Vagina (tissue), 2 donors: ENCODE measurements at regions not wholly inside any gene's neighbourhood (a gene's known extent, or its start where the extent isn't known, plus 50 kb on each side); places are given as distances from the start of the nearest gene placed in this dataset.

ENCODE experiments used
- DNase-seq, 2 donors: peaks; one replicate each; pipeline ENCODE4 v3.0.0-alpha.2; 2017; ENCODE audit errors: extremely low spot score in 2 of 2
- H3K27ac ChIP-seq: fragments of 200-600 bp; sonication (generic); one replicate; pipeline ENCODE4 v1.5.1; 2019
- H3K27me3 ChIP-seq: fragments of 200-600 bp; sonication (generic); one replicate; pipeline ENCODE4 v1.5.1; 2019
- H3K36me3 ChIP-seq, 2 donors: fragments of 200-600 bp; sonication (generic); one replicate each; pipeline ENCODE4 v1.5.1; 2017 to 2019
- H3K4me1 ChIP-seq: fragments of 200-600 bp; sonication (generic); one replicate; pipeline ENCODE4 v1.5.1; 2019
- H3K4me3 ChIP-seq, 2 donors: fragments of 200-600 bp; sonication (generic); 1 replicate in 1 of 2; 2 replicates in 1 of 2; pipeline ENCODE4 v1.5.1; 2016 to 2019
- H3K9me3 ChIP-seq: fragments of 200-600 bp; sonication (generic); one replicate; pipeline ENCODE4 v1.5.1; 2019
- POLR2A ChIP-seq, 2 donors: fragments of 450-650 bp; IDR thresholded peaks; one replicate each; pipeline ENCODE4 v1.6.1; 2017; ENCODE audit warnings: antibody characterized with exemption in 2 of 2, mild to moderate bottlenecking in 2 of 2, moderate library complexity in 2 of 2
- POLR2AphosphoS5 ChIP-seq, 2 donors: sonication (generic); formaldehyde crosslinking; IDR thresholded peaks; one replicate each; pipeline ENCODE4 v1.9.0; 2017; ENCODE audit warnings: antibody characterized with exemption in 2 of 2, mild to moderate bottlenecking in 2 of 2, low read depth in 1 of 2; ENCODE audit not compliant: insufficient read depth in 1 of 2
- intact Hi-C: fragments of 100-400 bp; cut with DNase I; formaldehyde crosslinking; loops from one replicate; pipeline ENCODE4 v1.15.1; 2023
- TF ChIP-seq, protein P1 (sequence below), 3 experiments: fragments of 450-650 bp in 2 of 3; fragments of 200-600 bp in 1 of 3; sonication (generic) in 1 of 3; IDR thresholded peaks; one replicate each; pipeline ENCODE4 v1.5.1; 2017 to 2019; ENCODE audit warnings: antibody characterized with exemption in 3 of 3, mild to moderate bottlenecking in 2 of 3, moderate library complexity in 2 of 3

- intact Hi-C loops, result no loop called here
- no peak for DNase-seq
- TF ChIP-seq POLR2A (IDR thresholded peaks at IDR 0.05), result no peak
- no peak for TF ChIP-seq POLR2AphosphoS5 (IDR thresholded peaks at IDR 0.05; ENCODE audit: insufficient read depth in 1 of 2, low read depth in 1 of 2)
- TF ChIP-seq, protein P1, sequence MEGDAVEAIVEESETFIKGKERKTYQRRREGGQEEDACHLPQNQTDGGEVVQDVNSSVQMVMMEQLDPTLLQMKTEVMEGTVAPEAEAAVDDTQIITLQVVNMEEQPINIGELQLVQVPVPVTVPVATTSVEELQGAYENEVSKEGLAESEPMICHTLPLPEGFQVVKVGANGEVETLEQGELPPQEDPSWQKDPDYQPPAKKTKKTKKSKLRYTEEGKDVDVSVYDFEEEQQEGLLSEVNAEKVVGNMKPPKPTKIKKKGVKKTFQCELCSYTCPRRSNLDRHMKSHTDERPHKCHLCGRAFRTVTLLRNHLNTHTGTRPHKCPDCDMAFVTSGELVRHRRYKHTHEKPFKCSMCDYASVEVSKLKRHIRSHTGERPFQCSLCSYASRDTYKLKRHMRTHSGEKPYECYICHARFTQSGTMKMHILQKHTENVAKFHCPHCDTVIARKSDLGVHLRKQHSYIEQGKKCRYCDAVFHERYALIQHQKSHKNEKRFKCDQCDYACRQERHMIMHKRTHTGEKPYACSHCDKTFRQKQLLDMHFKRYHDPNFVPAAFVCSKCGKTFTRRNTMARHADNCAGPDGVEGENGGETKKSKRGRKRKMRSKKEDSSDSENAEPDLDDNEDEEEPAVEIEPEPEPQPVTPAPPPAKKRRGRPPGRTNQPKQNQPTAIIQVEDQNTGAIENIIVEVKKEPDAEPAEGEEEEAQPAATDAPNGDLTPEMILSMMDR (IDR thresholded peaks at IDR 0.05), result no peak
- Histone ChIP-seq H3K9me3 (no peaks in the 10 kb centered on the region), H3K27ac (no peak overlapping the region), H3K4me1 (no peaks in the 10 kb centered on the region), H3K27me3 (no peaks in the 10 kb centered on the region), H3K4me3 (no peak overlapping the region), H3K36me3 (no peaks in the 10 kb centered on the region)
These were observed 931.7 kb upstream of the SORCS1 start for GRCh38 chr10:108095932-108096925.

GRCh38 chr10:108090476-108091215 is 926.1 kb upstream of the SORCS1 start:
- Histone ChIP-seq H3K27me3 (no peaks in the 10 kb centered on the region), H3K9me3 (no peaks in the 10 kb centered on the region), H3K27ac (no peak overlapping the region), H3K4me1 (no peaks in the 10 kb centered on the region), H3K36me3 (no peaks in the 10 kb centered on the region), H3K4me3 (no peak overlapping the region)
- no peak for DNase-seq
- intact Hi-C loops, result no loop called here
- no peak for TF ChIP-seq POLR2A (IDR thresholded peaks at IDR 0.05)
- TF ChIP-seq, protein P1 (IDR thresholded peaks at IDR 0.05), result no peak
- no peak for TF ChIP-seq POLR2AphosphoS5 (IDR thresholded peaks at IDR 0.05; ENCODE audit: insufficient read depth in 1 of 2, low read depth in 1 of 2)

- H3K36me3 ChIP-seq, result no peaks in the 10 kb centered on the region
- no peak for TF ChIP-seq POLR2A (IDR thresholded peaks at IDR 0.05)
- TF ChIP-seq, protein P1 (IDR thresholded peaks at IDR 0.05), result no peak
- TF ChIP-seq POLR2AphosphoS5 (IDR thresholded peaks at IDR 0.05; ENCODE audit: insufficient read depth in 1 of 2, low read depth in 1 of 2), result no peak
- intact Hi-C loops, result no loop called here
- H3K4me1 ChIP-seq, result no peaks in the 10 kb centered on the region
- DNase-seq, result no peak
- no peak overlapping the region for H3K27ac ChIP-seq
- no peak overlapping the region for H3K4me3 ChIP-seq
- H3K27me3 ChIP-seq, result no peaks in the 10 kb centered on the region
- H3K9me3 ChIP-seq, result no peaks in the 10 kb centered on the region
These were observed 922.0 kb upstream of the SORCS1 start for GRCh38 chr10:108086502-108086901.

- Histone ChIP-seq H3K27ac (no peak overlapping the region), H3K36me3 (no peaks in the 10 kb centered on the region), H3K9me3 (no peaks in the 10 kb centered on the region), H3K27me3 (no peaks in the 10 kb centered on the region), H3K4me1 (no peaks in the 10 kb centered on the region), H3K4me3 (no peak overlapping the region)
- no peak for TF ChIP-seq POLR2A (IDR thresholded peaks at IDR 0.05)
- no peak for TF ChIP-seq POLR2AphosphoS5 (IDR thresholded peaks at IDR 0.05; ENCODE audit: insufficient read depth in 1 of 2, low read depth in 1 of 2)
- TF ChIP-seq, protein P1 (IDR thresholded peaks at IDR 0.05), result no peak
- no peak for DNase-seq
- intact Hi-C loops, result no loop called here
These were observed 918.1 kb upstream of the SORCS1 start for GRCh38 chr10:108082596-108082995.
